OCI-LY3 (cell line): ENCODE measurements at regions not wholly inside any gene's neighbourhood (a gene's known extent, or its start where the extent isn't known, plus 50 kb on each side); places are given as distances from the start of the nearest gene placed in this dataset.

Experiments used
- CTCF ChIP-seq: fragments of 200-600, 300-600 bp; sonication (generic); IDR thresholded peaks from 2 replicates; pipeline ENCODE4 v1.5.1; 2014; ENCODE audit warnings: antibody characterized with exemption, low read length, low read depth
- EZH2phosphoT487 ChIP-seq: fragments of 200-600 bp; shearing (Covaris generic); IDR thresholded peaks from 2 replicates; pipeline ENCODE4 v1.6.1; 2018; ENCODE audit warnings: antibody characterized with exemption, mixed run types, low read depth

DNA sequence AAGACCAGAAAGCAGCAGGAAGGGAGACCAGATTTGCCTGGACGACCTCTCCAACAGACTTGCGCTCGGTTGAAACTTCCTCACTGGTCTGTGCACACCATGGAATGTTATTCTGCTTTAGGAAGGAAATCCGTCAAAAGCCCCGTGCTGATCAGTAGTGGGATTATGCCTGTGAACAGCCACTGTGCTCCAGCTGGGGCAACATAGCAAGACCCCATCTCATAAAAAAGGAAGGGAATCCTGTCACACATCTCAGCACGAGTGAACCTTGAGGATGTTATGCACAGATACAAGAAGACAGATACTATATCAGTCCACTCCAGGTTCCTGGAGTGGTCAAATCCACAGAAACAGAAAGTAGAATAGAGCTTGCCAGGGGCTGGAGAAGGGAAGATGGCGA is 86.9 kb upstream of the FOXC1 start:
- TF ChIP-seq CTCF (no peak), EZH2phosphoT487 (no peak)
